ENCODE measurements at regions not wholly inside any gene's neighbourhood (a gene's known extent, or its start where the extent isn't known, plus 50 kb on each side); places are given as distances from the start of the nearest gene placed in this dataset.

DNA sequence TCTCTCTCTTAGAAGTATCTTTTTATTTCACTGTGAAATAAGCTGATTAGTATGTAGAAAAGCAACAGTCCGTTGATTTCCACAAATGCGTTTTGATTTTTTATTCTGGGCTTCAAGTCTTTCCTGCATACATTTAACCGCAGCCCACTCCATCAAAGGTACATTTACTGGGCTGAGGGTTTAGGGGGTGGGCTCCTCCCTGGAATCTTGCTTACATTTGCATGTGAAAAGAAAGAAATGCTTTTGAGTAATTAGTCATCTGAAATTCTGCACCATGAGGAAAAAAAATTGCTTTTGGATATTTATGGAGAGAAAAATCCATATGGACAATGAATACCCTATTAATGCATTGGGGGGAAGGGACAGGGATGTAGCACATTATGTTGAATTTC is 178.3 kb upstream of the MCHR2 start:
- TF ChIP-seq POLR2A (IDR thresholded peaks at IDR 0.05; ENCODE audit: low read depth): no peak
- no peak for TF ChIP-seq CTCF (IDR thresholded peaks at IDR 0.05)
- TF ChIP-seq EP300 (IDR thresholded peaks at IDR 0.05): no peak

All from esophagus muscularis mucosa (tissue), 4 donors.